CD8-positive, alpha-beta memory T cell (primary cell): ENCODE measurements at regions not wholly inside any gene's neighbourhood (a gene's known extent, or its start where the extent isn't known, plus 50 kb on each side); places are given as distances from the start of the nearest gene placed in this dataset.

Source experiments
- CTCF ChIA-PET: fragments of 350-600 bp; sonication (Branson Sonifier 250); formaldehyde crosslinking; loops from one replicate; lab custom pipeline; 2021; ENCODE audit warnings: antibody characterized with exemption; lab: Charles Lee
- POLR2A ChIA-PET: fragments of 350-600 bp; sonication (Branson Sonifier 250); formaldehyde crosslinking; loops from one replicate; lab custom pipeline; 2021; ENCODE audit warnings: antibody characterized with exemption; lab: Charles Lee
- DNase-seq, 5 donors: peaks; one replicate each; pipeline versions ENCODE4 v3.0.0 to v3.0.0-alpha.2; 2020 to 2022; ENCODE audit warnings: mixed read lengths in 1 of 5
- H3K27ac ChIP-seq: one replicate; pipeline ENCODE4 v1.7.0; 2013; ENCODE audit warnings: low read depth, mild to moderate bottlenecking, low read length, moderate library complexity
- H3K27me3 ChIP-seq: 2 replicates; pipeline ENCODE4 v1.7.0; 2013; ENCODE audit warnings: low read length, mild to moderate bottlenecking; ENCODE audit not compliant: insufficient read depth, poor library complexity, severe bottlenecking
- H3K36me3 ChIP-seq: 2 replicates; pipeline ENCODE4 v1.7.0; 2013; ENCODE audit warnings: mild to moderate bottlenecking, low read length, moderate library complexity; ENCODE audit not compliant: insufficient read depth
- H3K4me1 ChIP-seq: 2 replicates; pipeline ENCODE4 v1.7.0; 2013; ENCODE audit warnings: mild to moderate bottlenecking, low read length, moderate library complexity; ENCODE audit not compliant: insufficient read depth
- H3K4me3 ChIP-seq: 2 replicates; pipeline ENCODE4 v1.7.0; 2013; ENCODE audit warnings: mild to moderate bottlenecking, low read length
- H3K9me3 ChIP-seq: 2 replicates; pipeline ENCODE4 v1.7.0; 2013; ENCODE audit warnings: mild to moderate bottlenecking, low read length
- H3K27ac Mint-ChIP-seq, 8 donors: one replicate each; pipeline ENCODE4 v1.8.0; 2020 to 2021; ENCODE audit warnings: mixed read lengths in 8 of 8, mild to moderate bottlenecking in 6 of 8, inconsistent platforms in 3 of 8, moderate library complexity in 3 of 8
- H3K27me3 Mint-ChIP-seq, 2 donors: one replicate each; pipeline ENCODE4 v1.8.0; 2020 to 2021; ENCODE audit warnings: mixed read lengths in 2 of 2, mild to moderate bottlenecking in 1 of 2, moderate library complexity in 1 of 2
- H3K36me3 Mint-ChIP-seq, 3 donors: one replicate each; pipeline ENCODE4 v1.8.0; 2020 to 2021; ENCODE audit warnings: mixed read lengths in 3 of 3, inconsistent platforms in 1 of 3, mild to moderate bottlenecking in 1 of 3
- H3K4me1 Mint-ChIP-seq, 3 donors: one replicate each; pipeline ENCODE4 v1.8.0; 2020 to 2021; ENCODE audit warnings: mixed read lengths in 3 of 3, inconsistent platforms in 1 of 3, mild to moderate bottlenecking in 1 of 3
- H3K4me3 Mint-ChIP-seq, 7 donors: one replicate each; pipeline ENCODE4 v1.8.0; 2020 to 2021; ENCODE audit warnings: mixed read lengths in 7 of 7, mild to moderate bottlenecking in 6 of 7, moderate library complexity in 4 of 7, inconsistent platforms in 2 of 7
- H3K9me3 Mint-ChIP-seq, 5 donors: one replicate each; pipeline ENCODE4 v1.8.0; 2020 to 2022; ENCODE audit warnings: mixed read lengths in 5 of 5, mild to moderate bottlenecking in 3 of 5, moderate library complexity in 2 of 5, inconsistent platforms in 1 of 5

GRCh38 chrX:150155436-150156035 is 207.6 kb upstream of the MAMLD1 start:
- Histone ChIP-seq H3K4me3 (no peak overlapping the region), H3K27me3 (no peaks in the 10 kb centered on the region), H3K9me3 (no peaks in the 10 kb centered on the region), H3K36me3 (no peaks in the 10 kb centered on the region), H3K27ac (no peak overlapping the region), H3K4me1 (no peaks in the 10 kb centered on the region)
- POLR2A ChIA-PET = no interaction called here
- H3K36me3 Mint-ChIP-seq = no peaks in the 10 kb centered on the region
- CTCF ChIA-PET = no interaction called here
- H3K4me1 Mint-ChIP-seq = no peaks in the 10 kb centered on the region
- H3K27me3 Mint-ChIP-seq = peaks cover 0 to 5% of the 10 kb centered on the region in 2 donors
- H3K27ac Mint-ChIP-seq = no peak overlapping the region
- no peak overlapping the region for H3K4me3 Mint-ChIP-seq
- H3K9me3 Mint-ChIP-seq = no peaks in the 10 kb centered on the region
- DNase-seq = no peak

GRCh38 chrX:150156615-150157014 is 206.5 kb upstream of the MAMLD1 start:
- no peaks in the 10 kb centered on the region for H3K9me3 ChIP-seq
- H3K4me1 ChIP-seq = no peaks in the 10 kb centered on the region
- peaks cover 0 to 5% of the 10 kb centered on the region in 2 donors for H3K27me3 Mint-ChIP-seq
- POLR2A ChIA-PET = no interaction called here
- no peaks in the 10 kb centered on the region for H3K9me3 Mint-ChIP-seq
- CTCF ChIA-PET = no interaction called here
- DNase-seq = no peak
- no peak overlapping the region for H3K4me3 ChIP-seq
- no peak overlapping the region for H3K27ac ChIP-seq
- H3K27ac Mint-ChIP-seq = no peak overlapping the region
- H3K4me1 Mint-ChIP-seq = no peaks in the 10 kb centered on the region
- H3K36me3 ChIP-seq = no peaks in the 10 kb centered on the region
- no peaks in the 10 kb centered on the region for H3K27me3 ChIP-seq
- no peaks in the 10 kb centered on the region for H3K36me3 Mint-ChIP-seq
- no peak overlapping the region for H3K4me3 Mint-ChIP-seq

GRCh38 chrX:150157291-150157690 is 205.8 kb upstream of the MAMLD1 start:
- no peaks in the 10 kb centered on the region for H3K4me1 ChIP-seq
- no peaks in the 10 kb centered on the region for H3K36me3 Mint-ChIP-seq
- POLR2A ChIA-PET = no interaction called here
- CTCF ChIA-PET = no interaction called here
- no peak overlapping the region for H3K4me3 Mint-ChIP-seq
- H3K27me3 Mint-ChIP-seq = peaks cover 0 to 5% of the 10 kb centered on the region in 2 donors
- no peaks in the 10 kb centered on the region for H3K36me3 ChIP-seq
- no peak overlapping the region for H3K27ac ChIP-seq
- no peaks in the 10 kb centered on the region for H3K9me3 Mint-ChIP-seq
- H3K27me3 ChIP-seq = no peaks in the 10 kb centered on the region
- H3K4me3 ChIP-seq = no peak overlapping the region
- H3K4me1 Mint-ChIP-seq = no peaks in the 10 kb centered on the region
- H3K27ac Mint-ChIP-seq = no peak overlapping the region
- H3K9me3 ChIP-seq = no peaks in the 10 kb centered on the region
- DNase-seq = no peak

- H3K4me1 Mint-ChIP-seq = no peaks in the 10 kb centered on the region
- no peak for DNase-seq
- H3K27me3 Mint-ChIP-seq = peaks cover 0 to 2% of the 10 kb centered on the region in 2 donors
- POLR2A ChIA-PET = no interaction called here
- Histone ChIP-seq H3K27me3 (no peaks in the 10 kb centered on the region), H3K27ac (no peak overlapping the region), H3K4me3 (no peak overlapping the region), H3K36me3 (no peaks in the 10 kb centered on the region), H3K9me3 (no peaks in the 10 kb centered on the region), H3K4me1 (no peaks in the 10 kb centered on the region)
- no peak overlapping the region for H3K4me3 Mint-ChIP-seq
- CTCF ChIA-PET = no interaction called here
- H3K9me3 Mint-ChIP-seq = no peaks in the 10 kb centered on the region
- no peaks in the 10 kb centered on the region for H3K36me3 Mint-ChIP-seq
- H3K27ac Mint-ChIP-seq = no peak overlapping the region
Measured at GRCh38 chrX:150158554-150159332, 204.4 kb upstream of the MAMLD1 start.

- H3K4me3 Mint-ChIP-seq = no peak overlapping the region
- no peaks in the 10 kb centered on the region for H3K9me3 ChIP-seq
- H3K4me1 Mint-ChIP-seq = no peaks in the 10 kb centered on the region
- POLR2A ChIA-PET = no interaction called here
- no peak overlapping the region for H3K27ac ChIP-seq
- no peaks in the 10 kb centered on the region for H3K9me3 Mint-ChIP-seq
- H3K36me3 Mint-ChIP-seq = no peaks in the 10 kb centered on the region
- DNase-seq = no peak
- no peaks in the 10 kb centered on the region for H3K4me1 ChIP-seq
- no peak overlapping the region for H3K4me3 ChIP-seq
- H3K27me3 ChIP-seq = no peaks in the 10 kb centered on the region
- CTCF ChIA-PET = no interaction called here
- H3K27me3 Mint-ChIP-seq = peaks cover 0 to 2% of the 10 kb centered on the region in 2 donors
- no peak overlapping the region for H3K27ac Mint-ChIP-seq
- H3K36me3 ChIP-seq = no peaks in the 10 kb centered on the region
Measured at GRCh38 chrX:150159537-150159936, 203.6 kb upstream of the MAMLD1 start.

- Mint-ChIP-seq H3K4me1 (no peaks in the 10 kb centered on the region), H3K4me3 (no peak overlapping the region), H3K36me3 (no peaks in the 10 kb centered on the region), H3K27ac (no peak overlapping the region), H3K27me3 (no peaks in the 10 kb centered on the region), H3K9me3 (no peaks in the 10 kb centered on the region)
- no peak for DNase-seq
- H3K27ac ChIP-seq = no peak overlapping the region
- ChIA-PET CTCF (no interaction called here), POLR2A (no interaction called here)
- no peaks in the 10 kb centered on the region for H3K27me3 ChIP-seq
- H3K9me3 ChIP-seq = no peaks in the 10 kb centered on the region
- no peaks in the 10 kb centered on the region for H3K36me3 ChIP-seq
- no peak overlapping the region for H3K4me3 ChIP-seq
- no peaks in the 10 kb centered on the region for H3K4me1 ChIP-seq
Measured at GRCh38 chrX:150160656-150161055, 202.5 kb upstream of the MAMLD1 start.

- DNase-seq = no peak
- Mint-ChIP-seq H3K4me3 (no peak overlapping the region), H3K27ac (no peak overlapping the region), H3K27me3 (no peaks in the 10 kb centered on the region), H3K36me3 (no peaks in the 10 kb centered on the region), H3K9me3 (no peaks in the 10 kb centered on the region), H3K4me1 (no peaks in the 10 kb centered on the region)
- Histone ChIP-seq H3K9me3 (no peaks in the 10 kb centered on the region), H3K4me3 (no peak overlapping the region), H3K36me3 (no peaks in the 10 kb centered on the region), H3K4me1 (no peaks in the 10 kb centered on the region), H3K27ac (no peak overlapping the region), H3K27me3 (no peaks in the 10 kb centered on the region)
- POLR2A ChIA-PET = no interaction called here
- CTCF ChIA-PET = no interaction called here
Measured at GRCh38 chrX:150161193-150161592, 201.9 kb upstream of the MAMLD1 start.

- no peak overlapping the region for H3K27ac Mint-ChIP-seq
- H3K27me3 ChIP-seq = no peaks in the 10 kb centered on the region
- no peak overlapping the region for H3K27ac ChIP-seq
- no peaks in the 10 kb centered on the region for H3K4me1 Mint-ChIP-seq
- no peaks in the 10 kb centered on the region for H3K4me1 ChIP-seq
- H3K9me3 ChIP-seq = no peaks in the 10 kb centered on the region
- POLR2A ChIA-PET = no interaction called here
- H3K36me3 Mint-ChIP-seq = no peaks in the 10 kb centered on the region
- H3K4me3 ChIP-seq = no peak overlapping the region
- DNase-seq = no peak
- no peak overlapping the region for H3K4me3 Mint-ChIP-seq
- H3K27me3 Mint-ChIP-seq = no peaks in the 10 kb centered on the region
- CTCF ChIA-PET = no interaction called here
- no peaks in the 10 kb centered on the region for H3K36me3 ChIP-seq
- H3K9me3 Mint-ChIP-seq = no peaks in the 10 kb centered on the region
Measured at GRCh38 chrX:150162141-150162540, 201.0 kb upstream of the MAMLD1 start.
